ENCODE measurements at regions not wholly inside any gene's neighbourhood (a gene's known extent, or its start where the extent isn't known, plus 50 kb on each side); places are given as distances from the start of the nearest gene placed in this dataset.

DNA sequence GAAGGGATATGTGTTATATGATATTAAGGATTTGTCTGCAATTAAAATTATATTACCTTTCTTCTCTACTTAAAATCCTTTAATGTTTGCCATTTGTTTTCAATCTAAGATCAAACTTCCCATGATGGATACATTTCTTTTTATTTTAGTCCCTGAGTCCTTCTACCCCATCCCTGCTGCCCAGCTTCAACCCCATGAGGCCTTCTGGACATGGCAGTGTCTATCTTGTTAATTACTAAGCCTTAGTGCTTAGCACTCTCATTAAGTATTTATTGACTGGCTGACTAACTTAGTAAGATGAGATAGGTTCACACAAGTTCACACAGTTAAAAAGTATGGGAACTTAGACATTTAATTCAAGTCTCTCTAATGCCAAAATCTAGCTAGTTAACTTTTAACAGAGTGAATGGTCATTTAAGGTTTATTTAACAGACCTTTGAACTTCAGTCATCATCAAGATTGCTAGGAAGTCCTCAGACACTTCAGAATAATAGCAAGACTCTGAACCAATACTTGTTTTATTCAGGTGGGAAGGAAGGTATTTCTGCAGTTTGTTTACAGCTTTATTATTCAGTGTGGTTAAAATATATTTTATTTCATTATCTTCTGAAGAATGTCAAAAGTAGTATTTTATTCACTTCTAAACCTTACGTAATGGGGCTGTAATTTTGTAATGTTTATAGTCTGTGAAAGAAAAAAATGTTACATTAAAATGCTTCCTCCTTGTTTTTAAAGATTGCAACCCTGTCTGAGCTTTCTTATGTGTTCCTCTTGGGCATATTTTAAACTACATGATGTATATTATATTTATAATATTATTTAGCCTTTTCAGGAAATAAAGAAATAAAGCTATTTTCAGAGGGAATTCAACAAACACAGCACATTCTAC, 848.9 kb downstream of the REEP3 start:
- ChIA-PET POLR2A (no interaction called here), CTCF (ENCODE audit: low intra/inter-chr PET ratio, low total read pairs) (no interaction called here)
- Histone ChIP-seq H3K4me3 (replicated peaks in 1 of 3; ENCODE audit: insufficient read depth in 1 of 3, low read depth in 2 of 3, low read length in 3 of 3) (no peak overlapping the region; a peak in 1 of 6 replicates), H3K27me3 (ENCODE audit: control insufficient read depth in 1 of 2, insufficient read depth in 2 of 2, low read length in 2 of 2) (no peaks in the 10 kb centered on the region), H4K20me1 (ENCODE audit: insufficient read depth, low read length) (no peaks in the 10 kb centered on the region), H2AFZ (ENCODE audit: low read length) (no peak overlapping the region), H3K9ac (ENCODE audit: insufficient read depth, low read depth, low read length) (no peak overlapping the region), H3K36me3 (replicated peaks in 1 of 2; ENCODE audit: control insufficient read depth in 1 of 2, insufficient read depth in 2 of 2, low read length in 2 of 2) (no peaks in the 10 kb centered on the region), H3K27ac (ENCODE audit: extremely low read length, insufficient read depth, low read length) (no peak overlapping the region), H3K4me2 (ENCODE audit: low read depth, low read length) (peak overlapping the region; percentile 24), H3K79me2 (ENCODE audit: insufficient read depth, low read length) (no peaks in the 10 kb centered on the region), H3K9me3 (ENCODE audit: low read length) (no peaks in the 10 kb centered on the region), H3K4me1 (ENCODE audit: insufficient read depth, low read length) (peaks cover 38% of the 10 kb centered on the region)
- peak; percentile 55 for FAIRE-seq
- no TSS peak for BruUV-seq (replicated peaks)
- ATAC-seq = peak; percentile 74
- in situ Hi-C loops (cut with HindIII; ENCODE audit: extremely low pct_ligation_motif_present, low pct_unique_long_range_greater_than_20kb) = no loop called here
- peak; percentile 3 for DNase-seq (ENCODE audit: low spot score)
- 23% methylated on average over 1 of the region's 1 CpG for WGBS (ENCODE audit: low lambda C conversion rate)
- intact Hi-C loops (cut with micrococcal nuclease; ENCODE audit: unreplicated experiment) = no loop called here
- TF ChIP-seq MEIS2 (CRISPR knock-in tag; IDR thresholded peaks at IDR 0.05) = no peak
- no peak for TF ChIP-seq CCAR2 (optimal IDR thresholded peaks at IDR 0.05; ENCODE audit: low read depth, low read length)
- TF ChIP-seq, protein P1, sequence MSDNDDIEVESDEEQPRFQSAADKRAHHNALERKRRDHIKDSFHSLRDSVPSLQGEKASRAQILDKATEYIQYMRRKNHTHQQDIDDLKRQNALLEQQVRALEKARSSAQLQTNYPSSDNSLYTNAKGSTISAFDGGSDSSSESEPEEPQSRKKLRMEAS (IDR thresholded peaks at IDR 0.05) = no peak
- no peak for TF ChIP-seq ZFP36 (IDR thresholded peaks at IDR 0.05; ENCODE audit: borderline replicate concordance, low read depth, low read length, partially characterized antibody)
- TF ChIP-seq HNF4G (IDR thresholded peaks at IDR 0.05; ENCODE audit: borderline replicate concordance, low read depth, low read length) = peak; percentile 32; the same call in 1 of the 2 replicates
- no peak for TF ChIP-seq HNF4G (CRISPR knock-in tag; IDR thresholded peaks at IDR 0.05; ENCODE audit: borderline replicate concordance, low read depth)
- no peak for TF ChIP-seq SIN3A (IDR thresholded peaks at IDR 0.05; ENCODE audit: borderline replicate concordance, low read depth, low read length)
- no peak for TF ChIP-seq ZNF564 (CRISPR knock-in tag; IDR thresholded peaks at IDR 0.05)
- TF ChIP-seq MED13 (CRISPR knock-in tag; IDR thresholded peaks at IDR 0.05) = no peak
- TF ChIP-seq ZNF713 (CRISPR knock-in tag; IDR thresholded peaks at IDR 0.05) = no peak
- no peak for TF ChIP-seq ZNF230 (CRISPR knock-in tag; IDR thresholded peaks at IDR 0.05)
- no peak for TF ChIP-seq SRSF9 (IDR thresholded peaks at IDR 0.05; ENCODE audit: borderline replicate concordance, insufficient read depth, low read depth, low read length, poor library complexity, severe bottlenecking)
- no peak for TF ChIP-seq NFE2L1 (CRISPR knock-in tag; IDR thresholded peaks at IDR 0.05; ENCODE audit: borderline replicate concordance)
- TF ChIP-seq MXD4 (CRISPR knock-in tag; IDR thresholded peaks at IDR 0.05) = no peak
- no peak for TF ChIP-seq SAP130 (CRISPR knock-in tag; IDR thresholded peaks at IDR 0.05; ENCODE audit: low read depth)
- TF ChIP-seq, protein P2, sequence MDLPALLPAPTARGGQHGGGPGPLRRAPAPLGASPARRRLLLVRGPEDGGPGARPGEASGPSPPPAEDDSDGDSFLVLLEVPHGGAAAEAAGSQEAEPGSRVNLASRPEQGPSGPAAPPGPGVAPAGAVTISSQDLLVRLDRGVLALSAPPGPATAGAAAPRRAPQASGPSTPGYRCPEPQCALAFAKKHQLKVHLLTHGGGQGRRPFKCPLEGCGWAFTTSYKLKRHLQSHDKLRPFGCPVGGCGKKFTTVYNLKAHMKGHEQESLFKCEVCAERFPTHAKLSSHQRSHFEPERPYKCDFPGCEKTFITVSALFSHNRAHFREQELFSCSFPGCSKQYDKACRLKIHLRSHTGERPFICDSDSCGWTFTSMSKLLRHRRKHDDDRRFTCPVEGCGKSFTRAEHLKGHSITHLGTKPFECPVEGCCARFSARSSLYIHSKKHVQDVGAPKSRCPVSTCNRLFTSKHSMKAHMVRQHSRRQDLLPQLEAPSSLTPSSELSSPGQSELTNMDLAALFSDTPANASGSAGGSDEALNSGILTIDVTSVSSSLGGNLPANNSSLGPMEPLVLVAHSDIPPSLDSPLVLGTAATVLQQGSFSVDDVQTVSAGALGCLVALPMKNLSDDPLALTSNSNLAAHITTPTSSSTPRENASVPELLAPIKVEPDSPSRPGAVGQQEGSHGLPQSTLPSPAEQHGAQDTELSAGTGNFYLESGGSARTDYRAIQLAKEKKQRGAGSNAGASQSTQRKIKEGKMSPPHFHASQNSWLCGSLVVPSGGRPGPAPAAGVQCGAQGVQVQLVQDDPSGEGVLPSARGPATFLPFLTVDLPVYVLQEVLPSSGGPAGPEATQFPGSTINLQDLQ (CRISPR knock-in tag; IDR thresholded peaks at IDR 0.05) = no peak
- no peak for TF ChIP-seq ZSCAN20 (CRISPR knock-in tag; IDR thresholded peaks at IDR 0.05; ENCODE audit: borderline replicate concordance)
- TF ChIP-seq ZNF547 (CRISPR knock-in tag; IDR thresholded peaks at IDR 0.05) = no peak
- no peak for TF ChIP-seq CBX1 (IDR thresholded peaks at IDR 0.05; ENCODE audit: low read depth)

All from HepG2 (cell line).